ENCODE measurements at regions not wholly inside any gene's neighbourhood (a gene's known extent, or its start where the extent isn't known, plus 50 kb on each side); places are given as distances from the start of the nearest gene placed in this dataset.
A peak's percentile ranks its signal among the peaks of the same experiment; 100 is the strongest.
"Not testable (repeated sequence)": the region's sequence is repeated elsewhere in the genome, so short reads cannot be mapped to it uniquely, and the experiment has no call there.

DNA sequence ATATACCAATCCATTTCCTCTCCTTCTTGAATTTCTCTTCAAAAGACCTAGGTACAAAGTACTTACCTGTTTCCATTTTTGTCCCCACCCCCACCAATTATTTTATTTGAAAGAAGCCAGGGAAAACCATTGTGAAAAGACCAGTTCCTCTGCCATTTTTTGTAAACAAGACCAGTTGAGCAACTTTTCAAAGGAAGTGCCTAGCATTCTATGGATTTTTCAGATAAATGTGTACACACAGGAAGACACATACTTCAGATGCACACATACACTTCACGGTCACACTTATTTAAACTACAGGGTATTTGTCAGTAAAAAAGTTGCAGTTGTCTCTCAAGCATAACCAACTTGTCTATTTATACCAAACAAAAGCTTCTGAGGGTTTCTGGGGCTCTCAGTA is 587.2 kb upstream of the KLHL4 start:
- H3K36me3 ChIP-seq, result no peaks in the 10 kb centered on the region
- H3K4me1 ChIP-seq, result no peaks in the 10 kb centered on the region
- no peak for DNase-seq
- no peaks in the 10 kb centered on the region for H3K27me3 ChIP-seq (ENCODE audit: low read depth)
- intact Hi-C loops (cut with micrococcal nuclease), result no loop called here
- H3K4me3 ChIP-seq, result no peak overlapping the region
- peaks cover 17% of the 10 kb centered on the region for H3K9me3 ChIP-seq (replicated peaks)
- TF ChIP-seq, protein P1, sequence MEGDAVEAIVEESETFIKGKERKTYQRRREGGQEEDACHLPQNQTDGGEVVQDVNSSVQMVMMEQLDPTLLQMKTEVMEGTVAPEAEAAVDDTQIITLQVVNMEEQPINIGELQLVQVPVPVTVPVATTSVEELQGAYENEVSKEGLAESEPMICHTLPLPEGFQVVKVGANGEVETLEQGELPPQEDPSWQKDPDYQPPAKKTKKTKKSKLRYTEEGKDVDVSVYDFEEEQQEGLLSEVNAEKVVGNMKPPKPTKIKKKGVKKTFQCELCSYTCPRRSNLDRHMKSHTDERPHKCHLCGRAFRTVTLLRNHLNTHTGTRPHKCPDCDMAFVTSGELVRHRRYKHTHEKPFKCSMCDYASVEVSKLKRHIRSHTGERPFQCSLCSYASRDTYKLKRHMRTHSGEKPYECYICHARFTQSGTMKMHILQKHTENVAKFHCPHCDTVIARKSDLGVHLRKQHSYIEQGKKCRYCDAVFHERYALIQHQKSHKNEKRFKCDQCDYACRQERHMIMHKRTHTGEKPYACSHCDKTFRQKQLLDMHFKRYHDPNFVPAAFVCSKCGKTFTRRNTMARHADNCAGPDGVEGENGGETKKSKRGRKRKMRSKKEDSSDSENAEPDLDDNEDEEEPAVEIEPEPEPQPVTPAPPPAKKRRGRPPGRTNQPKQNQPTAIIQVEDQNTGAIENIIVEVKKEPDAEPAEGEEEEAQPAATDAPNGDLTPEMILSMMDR (IDR thresholded peaks at IDR 0.05; ENCODE audit: borderline replicate concordance), result no peak
- H3K27ac ChIP-seq (replicated peaks), result no peak overlapping the region

DNA sequence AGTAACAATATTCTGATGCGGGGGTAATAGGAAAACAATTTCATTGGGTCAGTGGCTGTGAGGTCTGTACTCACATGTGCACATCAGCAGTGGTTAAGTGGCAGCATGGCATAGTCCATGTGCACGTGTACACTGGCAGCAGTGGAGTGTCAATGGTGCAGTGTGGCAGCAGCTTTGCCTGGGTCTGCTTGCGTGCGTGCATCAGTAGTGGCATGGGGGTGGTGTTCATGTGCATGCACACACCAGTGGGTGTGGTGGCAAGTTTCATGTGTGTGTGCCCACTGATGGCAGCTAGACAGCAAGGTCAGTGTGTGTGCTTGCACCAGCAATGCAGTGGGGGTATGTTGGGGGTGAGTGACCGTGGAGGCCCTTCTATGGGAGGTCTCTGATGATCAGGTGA is 581.6 kb upstream of the KLHL4 start:
- Histone ChIP-seq H3K27me3 (ENCODE audit: low read depth) (no peaks in the 10 kb centered on the region), H3K9me3 (replicated peaks) (peaks cover 17% of the 10 kb centered on the region), H3K4me1 (no peaks in the 10 kb centered on the region), H3K36me3 (no peaks in the 10 kb centered on the region), H3K27ac (replicated peaks) (no peak overlapping the region), H3K4me3 (no peak overlapping the region)
- intact Hi-C loops (cut with micrococcal nuclease), result no loop called here
- TF ChIP-seq, protein P1 (IDR thresholded peaks at IDR 0.05; ENCODE audit: borderline replicate concordance), result no peak
- DNase-seq, result no peak

DNA sequence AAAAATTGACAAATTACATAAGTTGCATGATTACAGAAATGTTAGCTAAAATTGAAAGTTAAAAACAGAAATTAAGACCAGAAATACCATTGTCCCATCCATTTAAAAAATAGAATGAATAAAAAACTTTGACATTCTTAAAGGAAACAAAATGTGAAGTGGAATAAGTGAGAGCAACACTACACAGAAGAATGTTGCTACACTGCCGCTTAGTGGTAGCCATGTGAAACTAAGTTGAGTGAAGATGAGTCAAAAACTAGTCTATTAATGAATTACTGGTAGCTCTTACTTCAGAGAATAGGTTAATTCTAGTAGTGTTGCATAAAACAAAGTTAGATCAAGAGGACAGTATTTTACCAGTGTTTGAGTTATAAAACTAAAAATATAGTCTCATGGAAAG is 571.0 kb upstream of the KLHL4 start:
- TF ChIP-seq, protein P1 (IDR thresholded peaks at IDR 0.05; ENCODE audit: borderline replicate concordance), result peak; percentile 39
- DNase-seq, result no peak
- H3K36me3 ChIP-seq, result no peaks in the 10 kb centered on the region
- H3K27ac ChIP-seq (replicated peaks), result no peak overlapping the region
- no peak overlapping the region for H3K4me3 ChIP-seq
- no peaks in the 10 kb centered on the region for H3K9me3 ChIP-seq (replicated peaks)
- H3K27me3 ChIP-seq (ENCODE audit: low read depth), result no peaks in the 10 kb centered on the region
- no peaks in the 10 kb centered on the region for H3K4me1 ChIP-seq
- intact Hi-C loops (cut with micrococcal nuclease), result no loop called here

DNA sequence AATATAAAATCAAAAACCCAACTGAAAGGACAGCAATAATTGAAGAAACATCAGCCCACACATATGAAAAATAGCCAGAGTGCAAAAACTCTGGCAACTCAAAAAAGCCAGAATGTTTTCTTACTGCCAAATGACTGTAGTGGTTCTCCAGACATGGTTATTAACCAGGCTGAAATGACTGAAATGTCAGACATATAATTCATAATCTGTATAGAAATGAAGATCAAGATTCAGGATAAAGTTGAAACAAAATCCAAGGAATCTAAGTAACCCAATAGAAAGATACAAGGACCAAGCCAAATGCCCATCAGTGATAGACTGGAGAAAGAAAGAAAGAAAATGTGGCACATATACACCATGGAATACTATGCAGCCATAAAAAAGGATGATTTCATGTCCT is 553.3 kb upstream of the KLHL4 start:
- Histone ChIP-seq H3K27ac (replicated peaks) (no peak overlapping the region), H3K4me1 (no peaks in the 10 kb centered on the region), H3K36me3 (no peaks in the 10 kb centered on the region), H3K9me3 (replicated peaks) (peaks cover 5% of the 10 kb centered on the region), H3K4me3 (no peak overlapping the region), H3K27me3 (ENCODE audit: low read depth) (no peaks in the 10 kb centered on the region)
- DNase-seq, result no peak
- intact Hi-C loops (cut with micrococcal nuclease), result no loop called here
- TF ChIP-seq, protein P1 (IDR thresholded peaks at IDR 0.05; ENCODE audit: borderline replicate concordance), result no peak

DNA sequence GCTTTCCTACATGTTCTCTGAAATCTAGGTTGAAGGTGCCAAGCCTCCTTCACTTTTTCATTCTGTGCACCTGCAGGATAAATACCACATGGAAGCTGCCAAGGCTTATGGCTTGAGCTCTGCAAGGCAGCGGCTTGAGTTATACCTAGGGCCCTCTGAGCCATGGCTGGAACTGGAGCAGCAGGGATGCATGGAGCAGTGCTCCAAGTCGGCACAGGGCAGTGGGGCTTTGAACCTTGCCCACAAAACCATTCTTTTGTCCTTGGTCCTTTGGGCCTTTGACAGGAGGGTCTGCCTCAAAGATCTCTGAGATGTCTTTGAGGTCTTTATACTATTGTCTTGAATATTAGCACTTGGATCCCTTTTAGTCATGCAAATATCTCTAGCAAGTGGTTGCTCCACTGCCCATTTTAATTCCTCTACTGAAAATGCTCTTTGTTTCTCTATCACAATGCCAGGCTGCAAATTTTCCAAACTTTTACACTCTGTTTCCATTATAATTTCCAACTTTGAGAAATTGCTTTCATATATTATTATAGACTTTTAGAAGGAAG is 536.2 kb upstream of the KLHL4 start:
- Histone ChIP-seq H3K36me3 (no peaks in the 10 kb centered on the region), H3K4me3 (no peak overlapping the region), H3K9me3 (replicated peaks) (no peaks in the 10 kb centered on the region), H3K4me1 (no peaks in the 10 kb centered on the region), H3K27ac (replicated peaks) (no peak overlapping the region), H3K27me3 (ENCODE audit: low read depth) (no peaks in the 10 kb centered on the region)
- intact Hi-C loops (cut with micrococcal nuclease), result no loop called here
- no peak for DNase-seq
- TF ChIP-seq, protein P1 (IDR thresholded peaks at IDR 0.05; ENCODE audit: borderline replicate concordance), result no peak

DNA sequence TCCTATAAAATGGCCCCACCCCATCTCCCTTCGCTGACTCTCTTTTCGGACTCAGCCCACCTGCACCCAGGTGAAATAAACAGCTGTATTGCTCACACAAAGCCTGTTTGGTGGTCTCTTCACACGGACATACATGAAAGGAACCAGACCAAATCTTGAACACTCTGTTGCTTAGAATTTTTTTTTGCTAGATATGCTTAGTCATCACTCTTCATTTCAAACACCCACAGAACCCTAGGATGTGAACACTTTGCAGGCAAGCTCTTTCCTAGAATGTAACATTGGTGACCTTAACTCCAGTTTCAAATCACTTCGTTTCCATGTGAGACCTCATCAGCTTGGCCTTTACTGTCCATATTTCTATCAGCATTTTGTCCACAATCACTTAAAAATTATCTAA is 530.3 kb upstream of the KLHL4 start:
- H3K4me3 ChIP-seq; H3K9me3 ChIP-seq (replicated peaks); intact Hi-C loops (cut with micrococcal nuclease): not testable (repeated sequence)

More for the DNA sequence above, 530.3 kb upstream of the KLHL4 start:
- H3K4me1 ChIP-seq; DNase-seq; H3K27ac ChIP-seq (replicated peaks); H3K27me3 ChIP-seq (ENCODE audit: low read depth); H3K36me3 ChIP-seq: not testable (repeated sequence)
